HFF-Myc (cell line): ENCODE measurements at regions not wholly inside any gene's neighbourhood (a gene's known extent, or its start where the extent isn't known, plus 50 kb on each side); places are given as distances from the start of the nearest gene placed in this dataset.

Experiments used
- DNase-seq: peaks from one replicate; pipeline ENCODE4 v3.0.0-alpha.2; 2011; ENCODE audit warnings: low read depth; ENCODE audit errors: extremely low read depth
- H3K4me3 ChIP-seq: replicated peaks from 2 replicates; pipeline ENCODE4 v1.5.1; 2011; ENCODE audit warnings: low read depth, mild to moderate bottlenecking, control low read depth, low read length
- CTCF ChIP-seq: IDR thresholded peaks from 2 replicates; pipeline ENCODE4 v1.5.1; 2012; ENCODE audit warnings: mild to moderate bottlenecking, low read depth, low read length, control low read depth; ENCODE audit errors: missing control alignments

GRCh38 chr18:41456831-41457230 lies 498.2 kb upstream of the PIK3C3 start:
- TF ChIP-seq CTCF = no peak
- DNase-seq = no peak
- no peak overlapping the region for H3K4me3 ChIP-seq

GRCh38 chr18:41449612-41450011 lies 505.4 kb upstream of the PIK3C3 start:
- H3K4me3 ChIP-seq = no peak overlapping the region
- DNase-seq = no peak
- no peak for TF ChIP-seq CTCF

- no peak for TF ChIP-seq CTCF
- H3K4me3 ChIP-seq = no peak overlapping the region
- DNase-seq = no peak
Measured at GRCh38 chr18:41444943-41445342, 510.1 kb upstream of the PIK3C3 start.

GRCh38 chr18:41436772-41437171 lies 518.3 kb upstream of the PIK3C3 start:
- no peak for TF ChIP-seq CTCF
- no peak for DNase-seq
- H3K4me3 ChIP-seq = no peak overlapping the region

- H3K4me3 ChIP-seq = no peak overlapping the region
- no peak for DNase-seq
- no peak for TF ChIP-seq CTCF
Measured at GRCh38 chr18:41418598-41418997, 536.4 kb upstream of the PIK3C3 start.

GRCh38 chr18:41416044-41416443 lies 539.0 kb upstream of the PIK3C3 start:
- no peak for DNase-seq
- no peak overlapping the region for H3K4me3 ChIP-seq
- TF ChIP-seq CTCF = no peak

GRCh38 chr18:41410006-41410405 lies 545.0 kb upstream of the PIK3C3 start:
- H3K4me3 ChIP-seq = no peak overlapping the region
- TF ChIP-seq CTCF = no peak
- no peak for DNase-seq
